IMR-90 (cell line): ENCODE measurements at regions not wholly inside any gene's neighbourhood (a gene's known extent, or its start where the extent isn't known, plus 50 kb on each side); places are given as distances from the start of the nearest gene placed in this dataset.

ENCODE experiments used
- ATAC-seq: fragments of 200-7000 bp; cut with Tn5 transposase; 2 replicates; pipeline ENCODE4 v1.9.1; 2020; ENCODE audit warnings: low read depth, mild to moderate bottlenecking, moderate library complexity
- BruUV-seq: library from RNA; stranded (reverse); fragments of 400-500 nt; replicated peaks from 2 replicates; lab custom pipeline; 2021; lab: Mats Ljungman, UMichigan
- CTCF ChIA-PET: fragments of 300-600 bp; formaldehyde crosslinking; extraction: SDS; loops from one replicate; lab custom pipeline; 2021; ENCODE audit warnings: antibody characterized with exemption; lab: Yijun Ruan, JAX
- POLR2A ChIA-PET: fragments of 300-600 bp; sonication (Branson Sonifier 250); formaldehyde crosslinking; loops from one replicate; lab custom pipeline; 2022; ENCODE audit warnings: antibody characterized with exemption; ENCODE audit not compliant: unreplicated experiment; lab: Charles Lee
- DNase-seq: peaks from one replicate; pipeline ENCODE4 v3.0.0; 2013
- H2AFZ ChIP-seq: replicated peaks from 2 replicates; pipeline ENCODE3; 2013; ENCODE audit warnings: low read length, mild to moderate bottlenecking; ENCODE audit not compliant: poor library complexity
- H2AK5ac ChIP-seq: 2 replicates; pipeline ENCODE4 v1.6.1; 2013; ENCODE audit warnings: low read depth, low read length, inconsistent platforms
- H2AK9ac ChIP-seq: replicated peaks from 2 replicates; pipeline ENCODE3; 2013; ENCODE audit warnings: mild to moderate bottlenecking, low read depth, low read length, moderate library complexity; ENCODE audit not compliant: poor library complexity
- H2BK120ac ChIP-seq: 2 replicates; pipeline ENCODE4 v1.6.1; 2013; ENCODE audit warnings: low read depth, low read length, inconsistent platforms
- H2BK15ac ChIP-seq: 3 replicates; pipeline ENCODE4 v1.6.1; 2013; ENCODE audit warnings: low read depth, low read length, inconsistent platforms
- H2BK20ac ChIP-seq: 2 replicates; pipeline ENCODE4 v1.6.1; 2013; ENCODE audit warnings: low read depth, mild to moderate bottlenecking, inconsistent platforms, low read length, moderate library complexity
- H2BK5ac ChIP-seq: 2 replicates; pipeline ENCODE4 v1.6.1; 2013; ENCODE audit warnings: mild to moderate bottlenecking, low read depth, low read length, inconsistent platforms; ENCODE audit not compliant: poor library complexity, severe bottlenecking
- H3K14ac ChIP-seq: replicated peaks from 2 replicates; pipeline ENCODE4 v1.6.1; 2013; ENCODE audit warnings: low read depth, low read length, inconsistent platforms
- H3K18ac ChIP-seq: 2 replicates; pipeline ENCODE4 v1.6.1; 2013; ENCODE audit warnings: low read depth, low read length, control low read depth
- H3K23ac ChIP-seq: 2 replicates; pipeline ENCODE4 v1.6.1; 2013; ENCODE audit warnings: low read depth, low read length, inconsistent platforms
- H3K27ac ChIP-seq: 2 replicates; pipeline ENCODE4 v1.5.1; 2013; ENCODE audit warnings: mild to moderate bottlenecking, control low read depth, low read length; ENCODE audit not compliant: insufficient read depth
- H3K27me3 ChIP-seq: 2 replicates; pipeline ENCODE4 v1.6.1; 2013; ENCODE audit warnings: low read length; ENCODE audit not compliant: control insufficient read depth, insufficient read depth
- H3K36me3 ChIP-seq: 2 replicates; pipeline ENCODE4 v1.6.1; 2013; ENCODE audit warnings: low read length, mixed read lengths; ENCODE audit not compliant: control insufficient read depth, insufficient read depth
- H3K4ac ChIP-seq: 2 replicates; pipeline ENCODE4 v1.6.1; 2013; ENCODE audit warnings: low read depth, low read length, inconsistent platforms
- H3K4me1 ChIP-seq: 2 replicates; pipeline ENCODE4 v1.6.1; 2013; ENCODE audit warnings: low read length, mixed read lengths; ENCODE audit not compliant: control insufficient read depth, insufficient read depth
- H3K4me2 ChIP-seq: 2 replicates; pipeline ENCODE4 v1.6.1; 2013; ENCODE audit warnings: low read depth, mild to moderate bottlenecking, control low read depth, low read length, moderate library complexity
- H3K4me3 ChIP-seq: 2 replicates; pipeline ENCODE4 v1.5.1; 2013; ENCODE audit warnings: low read depth, mild to moderate bottlenecking, control low read depth, low read length, moderate library complexity; ENCODE audit not compliant: insufficient read depth
- H3K56ac ChIP-seq: 2 replicates; pipeline ENCODE4 v1.6.1; 2013; ENCODE audit warnings: low read length, inconsistent platforms; ENCODE audit not compliant: insufficient read depth; ENCODE audit errors: extremely low read depth
- H3K79me1 ChIP-seq, 2 experiments: 2 replicates each; pipeline ENCODE4 v1.6.1; 2013; ENCODE audit warnings: low read length in 2 of 2, inconsistent platforms in 1 of 2, low read depth in 1 of 2
- H3K9ac ChIP-seq: 2 replicates; pipeline ENCODE4 v1.6.1; 2013; ENCODE audit warnings: low read depth, low read length, control low read depth
- H3K9me1 ChIP-seq: 2 replicates; pipeline ENCODE4 v1.6.1; 2013; ENCODE audit warnings: low read length, inconsistent platforms; ENCODE audit not compliant: insufficient read depth
- H3K9me3 ChIP-seq: 2 replicates; pipeline ENCODE4 v1.6.1; 2013; ENCODE audit warnings: low read length; ENCODE audit not compliant: control insufficient read depth, insufficient read depth
- H4K20me1 ChIP-seq: 2 replicates; pipeline ENCODE4 v1.6.1; 2013; ENCODE audit warnings: low read length, inconsistent platforms; ENCODE audit not compliant: insufficient read depth
- H4K5ac ChIP-seq: 2 replicates; pipeline ENCODE4 v1.6.1; 2013; ENCODE audit warnings: mild to moderate bottlenecking, low read depth, low read length, control low read depth
- H4K8ac ChIP-seq, 2 experiments: 2 replicates each; pipeline ENCODE4 v1.6.1; 2013; ENCODE audit warnings: low read depth in 2 of 2, low read length in 2 of 2, control low read depth in 1 of 2, inconsistent platforms in 1 of 2
- H4K91ac ChIP-seq: 2 replicates; pipeline ENCODE4 v1.6.1; 2013; ENCODE audit warnings: low read depth, low read length, inconsistent platforms; ENCODE audit not compliant: insufficient read depth
- BHLHE40 ChIP-seq: fragments of 150-350 bp; IDR thresholded peaks from 2 replicates; pipeline ENCODE4 v1.6.1; 2016; ENCODE audit warnings: mild to moderate bottlenecking, low read depth, low read length
- CEBPB ChIP-seq: IDR thresholded peaks from 2 replicates; pipeline ENCODE4 v1.6.1; 2012; ENCODE audit warnings: low read depth, low read length, improper control_type of control experiment
- CHD1 ChIP-seq: IDR thresholded peaks from 2 replicates; pipeline ENCODE4 v1.6.1; 2012; ENCODE audit warnings: low read depth, low read length, improper control_type of control experiment
- FOS ChIP-seq: fragments of 150-350 bp; IDR thresholded peaks from 2 replicates; pipeline ENCODE4 v1.6.1; 2016; ENCODE audit warnings: low read depth, low read length
- MAFK ChIP-seq: IDR thresholded peaks from 2 replicates; pipeline ENCODE4 v1.6.1; 2012; ENCODE audit warnings: low read depth, low read length, improper control_type of control experiment
- RAD21 ChIP-seq: IDR thresholded peaks from 2 replicates; pipeline ENCODE4 v1.6.1; 2012; ENCODE audit warnings: low read length, improper control_type of control experiment
- RCOR1 ChIP-seq: IDR thresholded peaks from 2 replicates; pipeline ENCODE4 v1.6.1; 2012; ENCODE audit warnings: mild to moderate bottlenecking, low read length, improper control_type of control experiment; ENCODE audit not compliant: insufficient replicate concordance
- RFX5 ChIP-seq: IDR thresholded peaks from 2 replicates; pipeline ENCODE4 v1.8.0; 2012; ENCODE audit warnings: low read depth, mild to moderate bottlenecking, low read length, moderate library complexity
- SMC3 ChIP-seq: fragments of 150-350 bp; IDR thresholded peaks from 2 replicates; pipeline ENCODE4 v1.6.1; 2016; ENCODE audit warnings: low read depth, mild to moderate bottlenecking, antibody characterized with exemption, low read length, moderate library complexity
- USF2 ChIP-seq: fragments of 150-350 bp; IDR thresholded peaks from 2 replicates; pipeline ENCODE4 v1.6.1; 2017; ENCODE audit warnings: mild to moderate bottlenecking, antibody characterized with exemption, low read length, low read depth
- WGBS, 2 experiments: methylation state at CpG; one replicate each; pipeline versions ENCODE4 v1.1.5 to v1.1.7; 2013; ENCODE audit warnings: missing lambda C conversion rate in 2 of 2; ENCODE audit not compliant: insufficient read length in 1 of 2; ENCODE audit errors: extremely low coverage in 2 of 2; 5-methylcytosine and 5-hydroxymethylcytosine counted together
- dilution Hi-C: fragments of 300-500 bp; cut with HindIII; formaldehyde crosslinking; loops from one replicate; pipeline ENCODE4 v1.14.3; 2018; ENCODE audit warnings: low sequenced_read_pairs; ENCODE audit not compliant: unreplicated experiment
- in situ Hi-C: fragments of 300-500 bp; cut with MboI; formaldehyde crosslinking; loops from 3 replicates; pipeline ENCODE4 v1.14.3; 2019; ENCODE audit warnings: low sequenced_read_pairs, inconsistent platforms, mixed read lengths
- intact Hi-C: fragments of 100-400 bp; cut with micrococcal nuclease; formaldehyde crosslinking; loops from 2 replicates; pipeline ENCODE4 v1.10.0; 2022

GRCh38 chr2:9144617-9145016 lies 62.0 kb upstream of the ASAP2 start:
- Histone ChIP-seq H2AFZ (peak overlapping the region; percentile 67), H3K56ac (no peak overlapping the region), H2AK5ac (peak overlapping the region; percentile 84), H3K4me1 (peaks cover 21% of the 10 kb centered on the region), H4K20me1 (no peaks in the 10 kb centered on the region), H3K9me1 (peaks cover 15% of the 10 kb centered on the region), H4K8ac (peak overlapping the region; percentile 49 to 62; a peak in 3 of 4 replicates), H3K27me3 (no peaks in the 10 kb centered on the region), H3K14ac (peak overlapping the region; percentile 21; the same call in 1 of the 2 replicates), H4K5ac (no peak overlapping the region; the same call in 1 of the 2 replicates), H3K27ac (no peak overlapping the region; the same call in 1 of the 2 replicates), H3K9me3 (no peaks in the 10 kb centered on the region), H2BK5ac (no peak overlapping the region), H3K4me2 (no peak overlapping the region), H2BK20ac (peak overlapping the region; percentile 42; the same call in 1 of the 2 replicates), H3K9ac (no peak overlapping the region), H4K91ac (peak overlapping the region; percentile 74), H2BK15ac (peak overlapping the region; percentile 47; the same call in 1 of the 3 replicates), H3K79me1 (peaks cover 0 to 9% of the 10 kb centered on the region in 2 experiments; a peak in 1 of 4 replicates), H3K18ac (no peak overlapping the region), H2BK120ac (peak overlapping the region; percentile 80), H3K23ac (peak overlapping the region; percentile 36; the same call in 1 of the 2 replicates), H2AK9ac (peak overlapping the region; percentile 74), H3K36me3 (no peaks in the 10 kb centered on the region), H3K4ac (peak overlapping the region; percentile 53; the same call in 1 of the 2 replicates), H3K4me3 (no peak overlapping the region)
- dilution Hi-C loops: no loop called here
- ChIA-PET POLR2A (interaction anchor here (0.6 to 0.7 kb wide), 4 partner anchors 64 to 262 kb away, joined by 3 to 5 read pairs (median 3); no protein-coding TSS in a partner anchor), CTCF (interaction anchor here (0.7 kb wide), 1 partner anchor 22 kb away, joined by 3 read pairs; no protein-coding TSS in a partner anchor)
- WGBS, 2 experiments: no CpG with 5 or more reads among the region's 5 CpGs
- TF ChIP-seq FOS (no peak), USF2 (no peak), MAFK (no peak), RCOR1 (no peak), RAD21 (no peak), SMC3 (no peak), RFX5 (no peak), CEBPB (no peak), BHLHE40 (no peak), CHD1 (no peak)
- DNase-seq (no peak), ATAC-seq (no peak)
- intact Hi-C loops: loop anchor here (5.0 to 10.0 kb wide), 4 partner anchors 48 to 490 kb away; partner anchors contain the start of gene YWHAQ
- in situ Hi-C loops: loop anchor here (10.0 kb wide), 2 partner anchors 190 to 230 kb away; no protein-coding TSS in a partner anchor
- no TSS peak for BruUV-seq
